HEK293 (cell line): ENCODE measurements at regions not wholly inside any gene's neighbourhood (a gene's known extent, or its start where the extent isn't known, plus 50 kb on each side); places are given as distances from the start of the nearest gene placed in this dataset.

Experiments
- CTCF ChIA-PET: fragments of 350-600 bp; formaldehyde crosslinking; extraction: SDS; loops from one replicate; lab custom pipeline; 2021; ENCODE audit warnings: antibody characterized with exemption; lab: Yijun Ruan, JAX
- POLR2A ChIA-PET: fragments of 300-600 bp; formaldehyde crosslinking; extraction: SDS; loops from one replicate; lab custom pipeline; 2020; ENCODE audit warnings: antibody characterized with exemption, inconsistent platforms; lab: Yijun Ruan, JAX
- H3K27ac ChIP-seq: fragments of 200-500 bp; sonication (Bioruptor generic); 2 replicates; pipeline ENCODE4 v1.5.1; 2014; ENCODE audit warnings: low read depth, low read length, control low read depth, inconsistent platforms; ENCODE audit errors: extremely low read depth
- H3K36me3 ChIP-seq, 2 experiments: fragments of 200-500 bp in 1 of 2; sonication (Bioruptor generic) in 1 of 2; 1 replicate in 1 of 2; 2 replicates in 1 of 2; pipeline ENCODE4 v1.5.1; 2014 to 2017; ENCODE audit warnings: inconsistent platforms in 2 of 2, low read length in 2 of 2; ENCODE audit not compliant: control insufficient read depth in 2 of 2, insufficient read depth in 1 of 2
- H3K4me1 ChIP-seq: fragments of 200-500 bp; sonication (Bioruptor generic); 2 replicates; pipeline ENCODE4 v1.5.1; 2014; ENCODE audit warnings: mild to moderate bottlenecking, low read length, inconsistent platforms; ENCODE audit not compliant: control insufficient read depth, insufficient read depth
- H3K4me3 ChIP-seq: 2 replicates; pipeline ENCODE4 v1.5.1; 2011; ENCODE audit warnings: low read depth, mild to moderate bottlenecking, control low read depth, low read length, moderate library complexity
- H3K9me3 ChIP-seq: fragments of 200-500 bp; sonication (Bioruptor generic); 2 replicates; pipeline ENCODE4 v1.5.1; 2014; ENCODE audit warnings: low read depth, low read length, inconsistent platforms; ENCODE audit not compliant: control insufficient read depth, insufficient read depth
- AEBP2 ChIP-seq: fragments of 450-650 bp; formaldehyde crosslinking; IDR thresholded peaks from 2 replicates; pipeline ENCODE4 v1.5.1; 2016; ENCODE audit warnings: missing biosample characterization, missing genetic modification characterization, borderline replicate concordance
- KLF1 ChIP-seq: fragments of 450-650 bp; formaldehyde crosslinking; IDR thresholded peaks from 2 replicates; pipeline ENCODE4 v1.5.1; 2016; ENCODE audit warnings: missing biosample characterization, missing genetic modification characterization
- SCRT1 ChIP-seq: fragments of 450-650 bp; formaldehyde crosslinking; IDR thresholded peaks from 2 replicates; pipeline ENCODE4 v1.5.1; 2016; ENCODE audit warnings: missing biosample characterization, missing genetic modification characterization, borderline replicate concordance
- SP2 ChIP-seq: fragments of 450-650 bp; formaldehyde crosslinking; IDR thresholded peaks from 2 replicates; pipeline ENCODE4 v1.5.1; 2016; ENCODE audit warnings: missing biosample characterization, missing genetic modification characterization
- WT1 ChIP-seq: fragments of 450-650 bp; formaldehyde crosslinking; IDR thresholded peaks from 2 replicates; pipeline ENCODE4 v1.5.1; 2016; ENCODE audit warnings: missing biosample characterization, missing genetic modification characterization
- ZBTB6 ChIP-seq: fragments of 450-650 bp; formaldehyde crosslinking; IDR thresholded peaks from 2 replicates; pipeline ENCODE4 v1.5.1; 2017; ENCODE audit warnings: missing biosample characterization, missing genetic modification characterization
- ZNF138 ChIP-seq: fragments of 450-650 bp; formaldehyde crosslinking; IDR thresholded peaks from 2 replicates; pipeline ENCODE4 v1.5.1; 2016; ENCODE audit warnings: missing biosample characterization, missing genetic modification characterization, borderline replicate concordance
- ZNF202 ChIP-seq: fragments of 450-650 bp; formaldehyde crosslinking; IDR thresholded peaks from 2 replicates; pipeline ENCODE4 v1.5.1; 2016; ENCODE audit warnings: missing biosample characterization, missing genetic modification characterization, borderline replicate concordance
- ZNF211 ChIP-seq: fragments of 450-650 bp; formaldehyde crosslinking; IDR thresholded peaks from 2 replicates; pipeline ENCODE4 v1.5.1; 2016; ENCODE audit warnings: low read depth, missing biosample characterization, missing genetic modification characterization
- ZNF280C ChIP-seq: fragments of 450-650 bp; formaldehyde crosslinking; IDR thresholded peaks from 2 replicates; pipeline ENCODE4 v1.5.1; 2016; ENCODE audit warnings: missing biosample characterization, missing genetic modification characterization
- ZNF280D ChIP-seq: fragments of 450-650 bp; formaldehyde crosslinking; IDR thresholded peaks from 2 replicates; pipeline ENCODE4 v1.5.1; 2016; ENCODE audit warnings: missing biosample characterization, missing genetic modification characterization
- ZNF398 ChIP-seq: fragments of 450-650 bp; formaldehyde crosslinking; IDR thresholded peaks from 2 replicates; pipeline ENCODE4 v1.5.1; 2017; ENCODE audit warnings: missing biosample characterization, missing genetic modification characterization
- ZNF48 ChIP-seq: fragments of 450-650 bp; formaldehyde crosslinking; IDR thresholded peaks from 2 replicates; pipeline ENCODE4 v1.5.1; 2016; ENCODE audit warnings: missing biosample characterization, missing genetic modification characterization
- ZNF549 ChIP-seq: fragments of 450-650 bp; IDR thresholded peaks from 2 replicates; pipeline ENCODE4 v1.5.1; 2018; ENCODE audit warnings: missing biosample characterization, missing genetic modification characterization, mild to moderate bottlenecking, inconsistent platforms, moderate library complexity
- ZNF571 ChIP-seq: fragments of 450-650 bp; formaldehyde crosslinking; IDR thresholded peaks from 2 replicates; pipeline ENCODE4 v1.5.0; 2017; ENCODE audit warnings: missing biosample characterization, missing genetic modification characterization
- ZNF692 ChIP-seq: fragments of 450-650 bp; formaldehyde crosslinking; IDR thresholded peaks from 2 replicates; pipeline ENCODE4 v1.5.1; 2016; ENCODE audit warnings: missing biosample characterization, missing genetic modification characterization
- ZNF837 ChIP-seq: fragments of 450-650 bp; formaldehyde crosslinking; IDR thresholded peaks from 2 replicates; pipeline ENCODE4 v1.5.1; 2016; ENCODE audit warnings: missing biosample characterization, missing genetic modification characterization
- ZXDB ChIP-seq: fragments of 450-650 bp; formaldehyde crosslinking; IDR thresholded peaks from 2 replicates; pipeline ENCODE4 v1.5.1; 2016; ENCODE audit warnings: missing biosample characterization, missing genetic modification characterization

- POLR2A ChIA-PET: no interaction called here
- H3K27ac ChIP-seq: no peak overlapping the region
- H3K9me3 ChIP-seq: no peaks in the 10 kb centered on the region
- TF ChIP-seq ZNF549 (tag by site-specific recombination): no peak
- TF ChIP-seq ZNF280C (tag by site-specific recombination): no peak
- no peak for TF ChIP-seq AEBP2 (tag by site-specific recombination)
- no peak for TF ChIP-seq ZXDB (tag by site-specific recombination)
- TF ChIP-seq ZNF202 (tag by site-specific recombination): no peak
- no peak for TF ChIP-seq SP2 (tag by site-specific recombination)
- no peaks in the 10 kb centered on the region for H3K36me3 ChIP-seq
- CTCF ChIA-PET: interaction anchor here (0.5 to 0.9 kb wide), 3 partner anchors 9 to 24 kb away, joined by 3 to 4 read pairs (median 3); no protein-coding TSS in a partner anchor
- H3K4me1 ChIP-seq: peaks cover 2% of the 10 kb centered on the region
- no peak overlapping the region for H3K4me3 ChIP-seq
Observed at GRCh38 chr15:63442080-63442479, 60.4 kb upstream of the CA12 start.

- H3K36me3 ChIP-seq: no peaks in the 10 kb centered on the region
- CTCF ChIA-PET: interaction anchor here (0.6 to 1.7 kb wide), 2 partner anchors 7 to 88 kb away, joined by 3 to 5 read pairs; no protein-coding TSS in a partner anchor
- no peak overlapping the region for H3K27ac ChIP-seq
- no peaks in the 10 kb centered on the region for H3K9me3 ChIP-seq
- TF ChIP-seq ZBTB6 (tag by site-specific recombination): no peak
- no peak for TF ChIP-seq ZNF571 (tag by site-specific recombination)
- no peak for TF ChIP-seq ZNF398 (tag by site-specific recombination)
- TF ChIP-seq KLF1 (tag by site-specific recombination): no peak
- TF ChIP-seq, all 188 proteins: peak for 0
- H3K4me1 ChIP-seq: peaks cover 4% of the 10 kb centered on the region
- POLR2A ChIA-PET: no interaction called here
- H3K4me3 ChIP-seq: no peak overlapping the region
Observed at GRCh38 chr15:63444611-63445010, 59.8 kb upstream of the USP3 start.

GRCh38 chr15:63446255-63446654 is 58.1 kb upstream of the USP3 start:
- no peaks in the 10 kb centered on the region for H3K36me3 ChIP-seq
- CTCF ChIA-PET: interaction anchor here (1.7 kb wide), 1 partner anchor 9 kb away, joined by 5 read pairs; no protein-coding TSS in a partner anchor
- no peaks in the 10 kb centered on the region for H3K9me3 ChIP-seq
- TF ChIP-seq WT1 (tag by site-specific recombination) (no peak), ZNF48 (tag by site-specific recombination) (no peak), ZNF280D (tag by site-specific recombination) (no peak), ZNF211 (tag by site-specific recombination) (no peak), ZNF692 (tag by site-specific recombination) (no peak), SCRT1 (tag by site-specific recombination) (no peak), ZNF138 (tag by site-specific recombination) (no peak), ZNF837 (tag by site-specific recombination) (no peak)
- no peak overlapping the region for H3K27ac ChIP-seq
- POLR2A ChIA-PET: no interaction called here
- no peak overlapping the region for H3K4me3 ChIP-seq
- peaks cover 8% of the 10 kb centered on the region for H3K4me1 ChIP-seq
